Left ventricle myocardium inferior (tissue), 1 donor: ENCODE measurements at regions not wholly inside any gene's neighbourhood (a gene's known extent, or its start where the extent isn't known, plus 50 kb on each side); places are given as distances from the start of the nearest gene placed in this dataset.

Source experiments
- DNase-seq: peaks from one replicate; pipeline ENCODE4 v3.0.0-alpha.2; 2020
- H3K27ac ChIP-seq: fragments of 200-600 bp; replicated peaks from 2 replicates; pipeline ENCODE4 v1.8.0; 2021
- H3K27me3 ChIP-seq: fragments of 200-600 bp; 2 replicates; pipeline ENCODE4 v1.8.0; 2021; ENCODE audit warnings: low read depth
- H3K36me3 ChIP-seq: fragments of 200-600 bp; 2 replicates; pipeline ENCODE4 v1.8.0; 2021
- H3K4me1 ChIP-seq: fragments of 200-600 bp; 2 replicates; pipeline ENCODE4 v1.8.0; 2021
- H3K4me3 ChIP-seq: fragments of 200-600 bp; 2 replicates; pipeline ENCODE4 v1.8.0; 2021; ENCODE audit warnings: mild to moderate bottlenecking, moderate library complexity
- H3K9me3 ChIP-seq: fragments of 200-600 bp; replicated peaks from 2 replicates; pipeline ENCODE4 v1.8.0; 2021
- CTCF ChIP-seq: fragments of 200-600 bp; IDR thresholded peaks from 2 replicates; pipeline ENCODE4 v1.8.0; 2021; ENCODE audit warnings: antibody characterized with exemption, mild to moderate bottlenecking, borderline replicate concordance
- intact Hi-C: fragments of 100-400 bp; cut with micrococcal nuclease; formaldehyde crosslinking; loops from one replicate; pipeline ENCODE4 v1.11.0; 2022
- donor health status: DM: no; HTN: yes; CAD: no; lungs with severe emphysema.

GRCh38 chr5:23253621-23254198, 253.7 kb upstream of the PRDM9 start:
- DNase-seq, result no peak
- Histone ChIP-seq H3K4me3 (no peak overlapping the region), H3K27me3 (no peaks in the 10 kb centered on the region), H3K9me3 (peaks cover 5% of the 10 kb centered on the region), H3K4me1 (no peaks in the 10 kb centered on the region), H3K27ac (no peak overlapping the region), H3K36me3 (no peaks in the 10 kb centered on the region)
- no peak for TF ChIP-seq CTCF
- intact Hi-C loops, result no loop called here

GRCh38 chr5:23242891-23243290, 264.5 kb upstream of the PRDM9 start:
- Histone ChIP-seq H3K9me3 (no peaks in the 10 kb centered on the region), H3K36me3 (no peaks in the 10 kb centered on the region), H3K4me1 (no peaks in the 10 kb centered on the region), H3K4me3 (no peak overlapping the region), H3K27me3 (no peaks in the 10 kb centered on the region), H3K27ac (no peak overlapping the region)
- DNase-seq, result no peak
- intact Hi-C loops, result no loop called here
- TF ChIP-seq CTCF, result no peak

GRCh38 chr5:23235246-23235645, 272.2 kb upstream of the PRDM9 start:
- H3K27me3 ChIP-seq, result no peaks in the 10 kb centered on the region
- TF ChIP-seq CTCF, result no peak
- DNase-seq, result no peak
- H3K36me3 ChIP-seq, result no peaks in the 10 kb centered on the region
- H3K27ac ChIP-seq, result no peak overlapping the region
- no peaks in the 10 kb centered on the region for H3K9me3 ChIP-seq
- no peaks in the 10 kb centered on the region for H3K4me1 ChIP-seq
- no peak overlapping the region for H3K4me3 ChIP-seq
- intact Hi-C loops, result no loop called here

- Histone ChIP-seq H3K36me3 (no peaks in the 10 kb centered on the region), H3K27me3 (no peaks in the 10 kb centered on the region), H3K4me3 (no peak overlapping the region), H3K27ac (no peak overlapping the region), H3K9me3 (no peaks in the 10 kb centered on the region), H3K4me1 (no peaks in the 10 kb centered on the region)
- intact Hi-C loops, result no loop called here
- TF ChIP-seq CTCF, result no peak
- no peak for DNase-seq
Measured at GRCh38 chr5:23234197-23234596, 273.2 kb upstream of the PRDM9 start.

- Histone ChIP-seq H3K4me3 (no peak overlapping the region), H3K36me3 (no peaks in the 10 kb centered on the region), H3K4me1 (no peaks in the 10 kb centered on the region), H3K27ac (no peak overlapping the region), H3K27me3 (no peaks in the 10 kb centered on the region), H3K9me3 (peaks cover 3% of the 10 kb centered on the region)
- intact Hi-C loops, result no loop called here
- no peak for TF ChIP-seq CTCF
- no peak for DNase-seq
Measured at GRCh38 chr5:23223846-23224245, 283.6 kb upstream of the PRDM9 start.
